CD4-positive, alpha-beta memory T cell (primary cell): ENCODE measurements at regions not wholly inside any gene's neighbourhood (a gene's known extent, or its start where the extent isn't known, plus 50 kb on each side); places are given as distances from the start of the nearest gene placed in this dataset.

ENCODE experiments used
- CTCF ChIA-PET: fragments of 350-600 bp; sonication (Branson Sonifier 250); formaldehyde crosslinking; loops from one replicate; lab custom pipeline; 2021; ENCODE audit warnings: inconsistent platforms; ENCODE audit not compliant: partially characterized antibody; lab: Charles Lee
- POLR2A ChIA-PET: fragments of 350-600 bp; sonication (Branson Sonifier 250); formaldehyde crosslinking; loops from one replicate; lab custom pipeline; 2021; ENCODE audit not compliant: partially characterized antibody; lab: Charles Lee
- DNase-seq, 5 donors: peaks; one replicate each; pipeline versions ENCODE4 v3.0.0 to v3.0.0-alpha.2; 2020 to 2022; ENCODE audit warnings: mixed read lengths in 1 of 5
- H3K27ac ChIP-seq: one replicate; pipeline ENCODE4 v1.7.0; 2013; ENCODE audit warnings: low read depth, low read length
- H3K27me3 ChIP-seq: 2 replicates; pipeline ENCODE4 v1.7.0; 2013; ENCODE audit warnings: mild to moderate bottlenecking, low read length, moderate library complexity; ENCODE audit not compliant: insufficient read depth
- H3K36me3 ChIP-seq: 2 replicates; pipeline ENCODE4 v1.7.0; 2013; ENCODE audit warnings: mild to moderate bottlenecking, low read length, moderate library complexity; ENCODE audit not compliant: insufficient read depth
- H3K4me1 ChIP-seq: 2 replicates; pipeline ENCODE4 v1.7.0; 2013; ENCODE audit warnings: mild to moderate bottlenecking, low read length, moderate library complexity; ENCODE audit not compliant: insufficient read depth
- H3K4me3 ChIP-seq, 2 donors: one replicate each; pipeline ENCODE4 v1.7.0; 2013; ENCODE audit warnings: low read length in 2 of 2, mild to moderate bottlenecking in 1 of 2
- H3K9me3 ChIP-seq, 2 donors: one replicate each; pipeline ENCODE4 v1.7.0; 2013; ENCODE audit warnings: low read length in 2 of 2, control low read depth in 1 of 2; ENCODE audit not compliant: control insufficient read depth in 1 of 2
- H3K27ac Mint-ChIP-seq, 7 donors: one replicate each; pipeline ENCODE4 v1.8.0; 2020 to 2021; ENCODE audit warnings: mixed read lengths in 7 of 7, mild to moderate bottlenecking in 6 of 7, inconsistent platforms in 3 of 7, moderate library complexity in 3 of 7
- H3K27me3 Mint-ChIP-seq, 2 donors: one replicate each; pipeline ENCODE4 v1.8.0; 2020 to 2021; ENCODE audit warnings: mixed read lengths in 2 of 2
- H3K36me3 Mint-ChIP-seq, 2 donors: one replicate each; pipeline ENCODE4 v1.8.0; 2020 to 2021; ENCODE audit warnings: mixed read lengths in 2 of 2, inconsistent platforms in 1 of 2, mild to moderate bottlenecking in 1 of 2
- H3K4me1 Mint-ChIP-seq, 4 donors: one replicate each; pipeline ENCODE4 v1.8.0; 2020 to 2021; ENCODE audit warnings: mixed read lengths in 4 of 4, mild to moderate bottlenecking in 1 of 4
- H3K4me3 Mint-ChIP-seq, 8 donors: one replicate each; pipeline ENCODE4 v1.8.0; 2020 to 2021; ENCODE audit warnings: mixed read lengths in 8 of 8, mild to moderate bottlenecking in 7 of 8, moderate library complexity in 6 of 8, inconsistent platforms in 3 of 8
- H3K9me3 Mint-ChIP-seq, 8 donors: one replicate each; pipeline ENCODE4 v1.8.0; 2020 to 2021; ENCODE audit warnings: mixed read lengths in 8 of 8, mild to moderate bottlenecking in 5 of 8, inconsistent platforms in 3 of 8, moderate library complexity in 1 of 8
- intact Hi-C: fragments of 100-400 bp; cut with micrococcal nuclease; formaldehyde crosslinking; loops from one replicate; pipeline ENCODE4 v1.15.1; 2023

- CTCF ChIA-PET, result no interaction called here
- intact Hi-C loops, result no loop called here
- H3K36me3 Mint-ChIP-seq, result no peaks in the 10 kb centered on the region
These were observed 140.9 kb upstream of the MTNR1B start for GRCh38 chr11:92828556-92828955.

GRCh38 chr11:92829121-92829520, 140.3 kb upstream of the MTNR1B start:
- H3K9me3 Mint-ChIP-seq, result peaks cover 0 to 4% (median 0%) of the 10 kb centered on the region in 8 donors
- H3K27ac Mint-ChIP-seq, result no peak overlapping the region
- H3K4me1 Mint-ChIP-seq, result peaks cover 0 to 3% (median 0%) of the 10 kb centered on the region in 4 donors
- Histone ChIP-seq H3K4me3 (no peak overlapping the region), H3K36me3 (no peaks in the 10 kb centered on the region), H3K27me3 (no peaks in the 10 kb centered on the region), H3K4me1 (no peaks in the 10 kb centered on the region), H3K9me3 (no peaks in the 10 kb centered on the region), H3K27ac (no peak overlapping the region)
- H3K36me3 Mint-ChIP-seq, result no peaks in the 10 kb centered on the region
- intact Hi-C loops, result no loop called here
- ChIA-PET POLR2A (no interaction called here), CTCF (no interaction called here)
- no peak for DNase-seq
- H3K4me3 Mint-ChIP-seq, result no peak overlapping the region
- H3K27me3 Mint-ChIP-seq, result peaks cover 0 to 2% of the 10 kb centered on the region in 2 donors

More at GRCh38 chr11:92828556-92828955, 140.9 kb upstream of the MTNR1B start:
- Histone ChIP-seq H3K36me3 (no peaks in the 10 kb centered on the region), H3K27ac (no peak overlapping the region), H3K4me3 (no peak overlapping the region), H3K9me3 (no peaks in the 10 kb centered on the region), H3K4me1 (no peaks in the 10 kb centered on the region), H3K27me3 (no peaks in the 10 kb centered on the region)
- Mint-ChIP-seq H3K4me3 (no peak overlapping the region), H3K4me1 (peaks cover 0 to 3% (median 0%) of the 10 kb centered on the region in 4 donors), H3K27me3 (peaks cover 0 to 2% of the 10 kb centered on the region in 2 donors), H3K27ac (no peak overlapping the region), H3K9me3 (peaks cover 0 to 4% (median 0%) of the 10 kb centered on the region in 8 donors)
- POLR2A ChIA-PET, result no interaction called here
- no peak for DNase-seq

GRCh38 chr11:92829671-92830070, 139.8 kb upstream of the MTNR1B start:
- intact Hi-C loops, result no loop called here
- peaks cover 0 to 4% (median 0%) of the 10 kb centered on the region in 8 donors for H3K9me3 Mint-ChIP-seq
- H3K4me1 ChIP-seq, result no peaks in the 10 kb centered on the region
- H3K27me3 Mint-ChIP-seq, result peaks cover 0 to 2% of the 10 kb centered on the region in 2 donors
- H3K4me3 ChIP-seq, result no peak overlapping the region
- H3K27me3 ChIP-seq, result no peaks in the 10 kb centered on the region
- no peak overlapping the region for H3K4me3 Mint-ChIP-seq
- peaks cover 0 to 3% (median 0%) of the 10 kb centered on the region in 4 donors for H3K4me1 Mint-ChIP-seq
- no peaks in the 10 kb centered on the region for H3K36me3 ChIP-seq
- DNase-seq, result no peak
- no peaks in the 10 kb centered on the region for H3K9me3 ChIP-seq
- no peak overlapping the region for H3K27ac ChIP-seq
- no peak overlapping the region for H3K27ac Mint-ChIP-seq
- ChIA-PET POLR2A (no interaction called here), CTCF (no interaction called here)
- H3K36me3 Mint-ChIP-seq, result no peaks in the 10 kb centered on the region

GRCh38 chr11:92830377-92831155, 138.9 kb upstream of the MTNR1B start:
- peaks cover 0 to 3% (median 0%) of the 10 kb centered on the region in 4 donors for H3K4me1 Mint-ChIP-seq
- Histone ChIP-seq H3K27me3 (no peaks in the 10 kb centered on the region), H3K4me1 (no peaks in the 10 kb centered on the region), H3K36me3 (no peaks in the 10 kb centered on the region), H3K4me3 (no peak overlapping the region), H3K9me3 (no peaks in the 10 kb centered on the region), H3K27ac (no peak overlapping the region)
- intact Hi-C loops, result no loop called here
- H3K27me3 Mint-ChIP-seq, result peaks cover 0 to 2% of the 10 kb centered on the region in 2 donors
- no peak overlapping the region for H3K27ac Mint-ChIP-seq
- ChIA-PET CTCF (no interaction called here), POLR2A (no interaction called here)
- H3K36me3 Mint-ChIP-seq, result no peaks in the 10 kb centered on the region
- H3K9me3 Mint-ChIP-seq, result peaks cover 0 to 4% (median 0%) of the 10 kb centered on the region in 8 donors
- no peak overlapping the region for H3K4me3 Mint-ChIP-seq
- no peak for DNase-seq

- POLR2A ChIA-PET, result no interaction called here
- peaks cover 0 to 3% (median 0%) of the 10 kb centered on the region in 4 donors for H3K4me1 Mint-ChIP-seq
- no peak overlapping the region for H3K4me3 ChIP-seq
- peaks cover 0 to 2% of the 10 kb centered on the region in 2 donors for H3K27me3 Mint-ChIP-seq
- no peaks in the 10 kb centered on the region for H3K27me3 ChIP-seq
- H3K9me3 Mint-ChIP-seq, result peaks cover 0 to 4% (median 0%) of the 10 kb centered on the region in 8 donors
- no peak overlapping the region for H3K4me3 Mint-ChIP-seq
- no peak overlapping the region for H3K27ac Mint-ChIP-seq
- H3K27ac ChIP-seq, result no peak overlapping the region
- no peaks in the 10 kb centered on the region for H3K9me3 ChIP-seq
- intact Hi-C loops, result no loop called here
- H3K36me3 ChIP-seq, result no peaks in the 10 kb centered on the region
- no peak for DNase-seq
- no peaks in the 10 kb centered on the region for H3K4me1 ChIP-seq
- H3K36me3 Mint-ChIP-seq, result no peaks in the 10 kb centered on the region
- CTCF ChIA-PET, result no interaction called here
These were observed 135.0 kb upstream of the MTNR1B start for GRCh38 chr11:92834296-92835020.

- Mint-ChIP-seq H3K36me3 (no peaks in the 10 kb centered on the region), H3K4me1 (no peaks in the 10 kb centered on the region), H3K27me3 (no peaks in the 10 kb centered on the region), H3K4me3 (no peak overlapping the region), H3K27ac (no peak overlapping the region), H3K9me3 (no peaks in the 10 kb centered on the region)
- H3K4me1 ChIP-seq, result no peaks in the 10 kb centered on the region
- no peaks in the 10 kb centered on the region for H3K9me3 ChIP-seq
- CTCF ChIA-PET, result no interaction called here
- no peak overlapping the region for H3K4me3 ChIP-seq
- no peaks in the 10 kb centered on the region for H3K36me3 ChIP-seq
- no peaks in the 10 kb centered on the region for H3K27me3 ChIP-seq
- H3K27ac ChIP-seq, result no peak overlapping the region
- no peak for DNase-seq
- POLR2A ChIA-PET, result no interaction called here
- intact Hi-C loops, result no loop called here
These were observed 131.9 kb upstream of the MTNR1B start for GRCh38 chr11:92837595-92837994.

- H3K4me3 Mint-ChIP-seq, result no peak overlapping the region
- no peaks in the 10 kb centered on the region for H3K4me1 Mint-ChIP-seq
- H3K4me3 ChIP-seq, result no peak overlapping the region
- no peak overlapping the region for H3K27ac Mint-ChIP-seq
- H3K36me3 ChIP-seq, result no peaks in the 10 kb centered on the region
- H3K36me3 Mint-ChIP-seq, result no peaks in the 10 kb centered on the region
- POLR2A ChIA-PET, result no interaction called here
- H3K27me3 Mint-ChIP-seq, result no peaks in the 10 kb centered on the region
- no peaks in the 10 kb centered on the region for H3K27me3 ChIP-seq
- H3K9me3 Mint-ChIP-seq, result no peaks in the 10 kb centered on the region
- intact Hi-C loops, result no loop called here
- CTCF ChIA-PET, result no interaction called here
- DNase-seq, result no peak
- H3K27ac ChIP-seq, result no peak overlapping the region
- no peaks in the 10 kb centered on the region for H3K4me1 ChIP-seq
- H3K9me3 ChIP-seq, result no peaks in the 10 kb centered on the region
These were observed 130.6 kb upstream of the MTNR1B start for GRCh38 chr11:92838759-92839310.
